Kidney epithelial cell (primary cell): ENCODE measurements at regions not wholly inside any gene's neighbourhood (a gene's known extent, or its start where the extent isn't known, plus 50 kb on each side); places are given as distances from the start of the nearest gene placed in this dataset.

Experiments used
- DNase-seq: peaks from one replicate; pipeline ENCODE4 v3.0.0-alpha.2; 2010; ENCODE audit warnings: low read depth
- H3K27me3 ChIP-seq: 2 replicates; pipeline ENCODE4 v1.6.0; 2011; ENCODE audit warnings: low read length; ENCODE audit not compliant: control insufficient read depth, insufficient read depth
- H3K36me3 ChIP-seq: 2 replicates; pipeline ENCODE4 v1.5.1; 2011; ENCODE audit warnings: low read length; ENCODE audit not compliant: control insufficient read depth, insufficient read depth
- H3K4me3 ChIP-seq: 2 replicates; pipeline ENCODE4 v1.5.1; 2011; ENCODE audit warnings: low read depth, mild to moderate bottlenecking, control low read depth, low read length
- CTCF ChIP-seq: IDR thresholded peaks from 2 replicates; pipeline ENCODE4 v1.5.1; 2011; ENCODE audit warnings: mild to moderate bottlenecking, moderate library complexity, low read length, control low read depth, inconsistent platforms; ENCODE audit not compliant: insufficient read depth, poor library complexity, severe bottlenecking

GRCh38 chr2:196251132-196251531 lies 79.8 kb upstream of the STK17B start:
- no peak for DNase-seq

GRCh38 chr2:196252408-196253115 lies 81.2 kb upstream of the STK17B start:
- H3K4me3 ChIP-seq, result no peak overlapping the region
- no peaks in the 10 kb centered on the region for H3K27me3 ChIP-seq
- DNase-seq, result no peak
- TF ChIP-seq CTCF, result no peak
- H3K36me3 ChIP-seq, result no peaks in the 10 kb centered on the region

More at GRCh38 chr2:196251132-196251531, 79.8 kb upstream of the STK17B start:
- Histone ChIP-seq H3K27me3 (no peaks in the 10 kb centered on the region), H3K4me3 (no peak overlapping the region), H3K36me3 (no peaks in the 10 kb centered on the region)
- no peak for TF ChIP-seq CTCF

GRCh38 chr2:196253116-196253480 lies 81.7 kb upstream of the STK17B start:
- TF ChIP-seq CTCF, result no peak
- Histone ChIP-seq H3K27me3 (no peaks in the 10 kb centered on the region), H3K36me3 (no peaks in the 10 kb centered on the region), H3K4me3 (no peak overlapping the region)
- no peak for DNase-seq

GRCh38 chr2:196256585-196256984 lies 85.2 kb upstream of the STK17B start:
- no peak for TF ChIP-seq CTCF
- Histone ChIP-seq H3K4me3 (no peak overlapping the region), H3K36me3 (no peaks in the 10 kb centered on the region), H3K27me3 (no peaks in the 10 kb centered on the region)
- no peak for DNase-seq

- Histone ChIP-seq H3K36me3 (no peaks in the 10 kb centered on the region), H3K4me3 (no peak overlapping the region), H3K27me3 (no peaks in the 10 kb centered on the region)
- no peak for TF ChIP-seq CTCF
- DNase-seq, result no peak
These were observed 85.7 kb upstream of the STK17B start for GRCh38 chr2:196257086-196257485.

GRCh38 chr2:196258407-196258806 lies 87.0 kb upstream of the STK17B start:
- H3K36me3 ChIP-seq, result no peaks in the 10 kb centered on the region
- no peak for TF ChIP-seq CTCF
- H3K4me3 ChIP-seq, result no peak overlapping the region
- no peak for DNase-seq
- H3K27me3 ChIP-seq, result no peaks in the 10 kb centered on the region
